ENCODE measurements at regions not wholly inside any gene's neighbourhood (a gene's known extent, or its start where the extent isn't known, plus 50 kb on each side); places are given as distances from the start of the nearest gene placed in this dataset.

- WGBS, 2 experiments, result 90% methylated on average over 4 to 6 of the region's 6 CpGs
- H3K9me3 ChIP-seq (ENCODE audit: control insufficient read depth, low read length), result no peaks in the 10 kb centered on the region
- H3K36me3 ChIP-seq (ENCODE audit: control insufficient read depth, insufficient read depth, low read length), result no peaks in the 10 kb centered on the region
- peaks cover 8% of the 10 kb centered on the region for H3K4me1 ChIP-seq (ENCODE audit: control insufficient read depth, insufficient read depth, low read length)
- H3K27me3 ChIP-seq (ENCODE audit: control insufficient read depth, insufficient read depth, low read length, poor library complexity, severe bottlenecking), result no peaks in the 10 kb centered on the region
- no peak overlapping the region for H3K4me3 ChIP-seq (ENCODE audit: insufficient read depth, low read depth, low read length)
- H3K27ac ChIP-seq (ENCODE audit: insufficient read depth, low read depth, low read length, poor library complexity, severe bottlenecking), result peak overlapping the region; percentile 48
Measured at GRCh38 chr6:165119231-165120020, 190.0 kb downstream of the C6orf118 start.

- Histone ChIP-seq H3K36me3 (ENCODE audit: control insufficient read depth, insufficient read depth, low read length) (no peaks in the 10 kb centered on the region), H3K27ac (ENCODE audit: insufficient read depth, low read depth, low read length, poor library complexity, severe bottlenecking) (no peak overlapping the region), H3K4me3 (ENCODE audit: insufficient read depth, low read depth, low read length) (no peak overlapping the region), H3K27me3 (ENCODE audit: control insufficient read depth, insufficient read depth, low read length, poor library complexity, severe bottlenecking) (no peaks in the 10 kb centered on the region), H3K9me3 (ENCODE audit: control insufficient read depth, low read length) (no peaks in the 10 kb centered on the region), H3K4me1 (ENCODE audit: control insufficient read depth, insufficient read depth, low read length) (peaks cover 8% of the 10 kb centered on the region)
- 94 to 96% methylated on average over 4 to 5 of the region's 5 CpGs for WGBS, 2 experiments
Measured at GRCh38 chr6:165118736-165119135, 190.7 kb downstream of the C6orf118 start.

GRCh38 chr6:165117806-165118205 lies 191.6 kb downstream of the C6orf118 start:
- Histone ChIP-seq H3K36me3 (ENCODE audit: control insufficient read depth, insufficient read depth, low read length) (no peaks in the 10 kb centered on the region), H3K4me3 (ENCODE audit: insufficient read depth, low read depth, low read length) (no peak overlapping the region), H3K4me1 (ENCODE audit: control insufficient read depth, insufficient read depth, low read length) (peaks cover 8% of the 10 kb centered on the region), H3K27me3 (ENCODE audit: control insufficient read depth, insufficient read depth, low read length, poor library complexity, severe bottlenecking) (no peaks in the 10 kb centered on the region), H3K9me3 (ENCODE audit: control insufficient read depth, low read length) (no peaks in the 10 kb centered on the region), H3K27ac (ENCODE audit: insufficient read depth, low read depth, low read length, poor library complexity, severe bottlenecking) (no peak overlapping the region)
- 93 to 94% methylated on average over 3 of the region's 3 CpGs for whole genome bisulfite sequencing, 2 experiments

- Histone ChIP-seq H3K27me3 (ENCODE audit: control insufficient read depth, insufficient read depth, low read length, poor library complexity, severe bottlenecking) (no peaks in the 10 kb centered on the region), H3K4me1 (ENCODE audit: control insufficient read depth, insufficient read depth, low read length) (peaks cover 8% of the 10 kb centered on the region), H3K36me3 (ENCODE audit: control insufficient read depth, insufficient read depth, low read length) (no peaks in the 10 kb centered on the region), H3K9me3 (ENCODE audit: control insufficient read depth, low read length) (no peaks in the 10 kb centered on the region), H3K27ac (ENCODE audit: insufficient read depth, low read depth, low read length, poor library complexity, severe bottlenecking) (no peak overlapping the region), H3K4me3 (ENCODE audit: insufficient read depth, low read depth, low read length) (no peak overlapping the region)
- 91 to 94% methylated on average over 2 of the region's 2 CpGs for WGBS, 2 experiments
Measured at GRCh38 chr6:165117121-165117520, 192.3 kb downstream of the C6orf118 start.

GRCh38 chr6:165110860-165111259 lies 198.5 kb downstream of the C6orf118 start:
- no peaks in the 10 kb centered on the region for H3K36me3 ChIP-seq (ENCODE audit: control insufficient read depth, insufficient read depth, low read length)
- H3K27me3 ChIP-seq (ENCODE audit: control insufficient read depth, insufficient read depth, low read length, poor library complexity, severe bottlenecking), result no peaks in the 10 kb centered on the region
- H3K4me1 ChIP-seq (ENCODE audit: control insufficient read depth, insufficient read depth, low read length), result no peaks in the 10 kb centered on the region
- H3K4me3 ChIP-seq (ENCODE audit: insufficient read depth, low read depth, low read length), result no peak overlapping the region
- WGBS, 2 experiments, result no CpG with 5 or more reads among the region's 1 CpG
- no peak overlapping the region for H3K27ac ChIP-seq (ENCODE audit: insufficient read depth, low read depth, low read length, poor library complexity, severe bottlenecking)
- H3K9me3 ChIP-seq (ENCODE audit: control insufficient read depth, low read length), result no peaks in the 10 kb centered on the region

- Histone ChIP-seq H3K4me3 (ENCODE audit: insufficient read depth, low read depth, low read length) (no peak overlapping the region), H3K9me3 (ENCODE audit: control insufficient read depth, low read length) (no peaks in the 10 kb centered on the region), H3K36me3 (ENCODE audit: control insufficient read depth, insufficient read depth, low read length) (no peaks in the 10 kb centered on the region), H3K27ac (ENCODE audit: insufficient read depth, low read depth, low read length, poor library complexity, severe bottlenecking) (no peak overlapping the region), H3K4me1 (ENCODE audit: control insufficient read depth, insufficient read depth, low read length) (no peaks in the 10 kb centered on the region), H3K27me3 (ENCODE audit: control insufficient read depth, insufficient read depth, low read length, poor library complexity, severe bottlenecking) (no peaks in the 10 kb centered on the region)
- 97 to 99% methylated on average over 5 of the region's 5 CpGs for WGBS, 2 experiments
Measured at GRCh38 chr6:165109011-165109410, 200.4 kb downstream of the C6orf118 start.

- 86 to 96% methylated on average over 2 of the region's 2 CpGs for WGBS, 2 experiments
- Histone ChIP-seq H3K27ac (ENCODE audit: insufficient read depth, low read depth, low read length, poor library complexity, severe bottlenecking) (no peak overlapping the region), H3K4me3 (ENCODE audit: insufficient read depth, low read depth, low read length) (no peak overlapping the region)
Measured at GRCh38 chr6:165106261-165106660, 203.1 kb downstream of the C6orf118 start.

GRCh38 chr6:165098165-165098564 lies 211.2 kb downstream of the C6orf118 start:
- WGBS, 2 experiments, result 93% methylated on average over 4 of the region's 4 CpGs
- Histone ChIP-seq H3K27ac (ENCODE audit: insufficient read depth, low read depth, low read length, poor library complexity, severe bottlenecking) (no peak overlapping the region), H3K27me3 (ENCODE audit: control insufficient read depth, insufficient read depth, low read length, poor library complexity, severe bottlenecking) (no peaks in the 10 kb centered on the region)

More at GRCh38 chr6:165106261-165106660, 203.1 kb downstream of the C6orf118 start:
- no peaks in the 10 kb centered on the region for H3K36me3 ChIP-seq (ENCODE audit: control insufficient read depth, insufficient read depth, low read length)
- H3K27me3 ChIP-seq (ENCODE audit: control insufficient read depth, insufficient read depth, low read length, poor library complexity, severe bottlenecking), result no peaks in the 10 kb centered on the region
- H3K9me3 ChIP-seq (ENCODE audit: control insufficient read depth, low read length), result no peaks in the 10 kb centered on the region
- no peaks in the 10 kb centered on the region for H3K4me1 ChIP-seq (ENCODE audit: control insufficient read depth, insufficient read depth, low read length)

GRCh38 chr6:165096868-165097267 lies 212.5 kb downstream of the C6orf118 start:
- H3K4me1 ChIP-seq (ENCODE audit: control insufficient read depth, insufficient read depth, low read length), result no peaks in the 10 kb centered on the region
- WGBS, 2 experiments, result 40 to 57% methylated on average over 1 of the region's 1 CpG
- no peaks in the 10 kb centered on the region for H3K36me3 ChIP-seq (ENCODE audit: control insufficient read depth, insufficient read depth, low read length)
- H3K9me3 ChIP-seq (ENCODE audit: control insufficient read depth, low read length), result no peaks in the 10 kb centered on the region
- no peak overlapping the region for H3K27ac ChIP-seq (ENCODE audit: insufficient read depth, low read depth, low read length, poor library complexity, severe bottlenecking)
- no peak overlapping the region for H3K4me3 ChIP-seq (ENCODE audit: insufficient read depth, low read depth, low read length)
- no peaks in the 10 kb centered on the region for H3K27me3 ChIP-seq (ENCODE audit: control insufficient read depth, insufficient read depth, low read length, poor library complexity, severe bottlenecking)

More at GRCh38 chr6:165098165-165098564, 211.2 kb downstream of the C6orf118 start:
- H3K9me3 ChIP-seq (ENCODE audit: control insufficient read depth, low read length), result no peaks in the 10 kb centered on the region
- H3K36me3 ChIP-seq (ENCODE audit: control insufficient read depth, insufficient read depth, low read length), result no peaks in the 10 kb centered on the region
- H3K4me1 ChIP-seq (ENCODE audit: control insufficient read depth, insufficient read depth, low read length), result no peaks in the 10 kb centered on the region
- no peak overlapping the region for H3K4me3 ChIP-seq (ENCODE audit: insufficient read depth, low read depth, low read length)

GRCh38 chr6:165096209-165096608 lies 213.2 kb downstream of the C6orf118 start:
- Histone ChIP-seq H3K4me1 (ENCODE audit: control insufficient read depth, insufficient read depth, low read length) (no peaks in the 10 kb centered on the region), H3K36me3 (ENCODE audit: control insufficient read depth, insufficient read depth, low read length) (no peaks in the 10 kb centered on the region), H3K4me3 (ENCODE audit: insufficient read depth, low read depth, low read length) (no peak overlapping the region), H3K27ac (ENCODE audit: insufficient read depth, low read depth, low read length, poor library complexity, severe bottlenecking) (no peak overlapping the region), H3K9me3 (ENCODE audit: control insufficient read depth, low read length) (no peaks in the 10 kb centered on the region), H3K27me3 (ENCODE audit: control insufficient read depth, insufficient read depth, low read length, poor library complexity, severe bottlenecking) (no peaks in the 10 kb centered on the region)
- WGBS, 2 experiments, result 91 to 92% methylated on average over 5 of the region's 5 CpGs
